IMR-90 (cell line): ENCODE measurements at regions not wholly inside any gene's neighbourhood (a gene's known extent, or its start where the extent isn't known, plus 50 kb on each side); places are given as distances from the start of the nearest gene placed in this dataset.

Experiments used
- ATAC-seq: fragments of 200-7000 bp; cut with Tn5 transposase; 2 replicates; pipeline ENCODE4 v1.9.1; 2020; ENCODE audit warnings: low read depth, mild to moderate bottlenecking, moderate library complexity
- BruUV-seq: library from RNA; stranded (reverse); fragments of 400-500 nt; replicated peaks from 2 replicates; lab custom pipeline; 2021; lab: Mats Ljungman, UMichigan
- CTCF ChIA-PET: fragments of 300-600 bp; formaldehyde crosslinking; extraction: SDS; loops from one replicate; lab custom pipeline; 2021; ENCODE audit warnings: antibody characterized with exemption; lab: Yijun Ruan, JAX
- POLR2A ChIA-PET: fragments of 300-600 bp; sonication (Branson Sonifier 250); formaldehyde crosslinking; loops from one replicate; lab custom pipeline; 2022; ENCODE audit warnings: antibody characterized with exemption; ENCODE audit not compliant: unreplicated experiment; lab: Charles Lee
- DNase-seq: peaks from one replicate; pipeline ENCODE4 v3.0.0; 2013
- H2AFZ ChIP-seq: replicated peaks from 2 replicates; pipeline ENCODE3; 2013; ENCODE audit warnings: low read length, mild to moderate bottlenecking; ENCODE audit not compliant: poor library complexity
- H2AK5ac ChIP-seq: 2 replicates; pipeline ENCODE4 v1.6.1; 2013; ENCODE audit warnings: low read depth, low read length, inconsistent platforms
- H2AK9ac ChIP-seq: replicated peaks from 2 replicates; pipeline ENCODE3; 2013; ENCODE audit warnings: mild to moderate bottlenecking, low read depth, low read length, moderate library complexity; ENCODE audit not compliant: poor library complexity
- H2BK120ac ChIP-seq: 2 replicates; pipeline ENCODE4 v1.6.1; 2013; ENCODE audit warnings: low read depth, low read length, inconsistent platforms
- H2BK15ac ChIP-seq: 3 replicates; pipeline ENCODE4 v1.6.1; 2013; ENCODE audit warnings: low read depth, low read length, inconsistent platforms
- H2BK20ac ChIP-seq: 2 replicates; pipeline ENCODE4 v1.6.1; 2013; ENCODE audit warnings: low read depth, mild to moderate bottlenecking, inconsistent platforms, low read length, moderate library complexity
- H2BK5ac ChIP-seq: 2 replicates; pipeline ENCODE4 v1.6.1; 2013; ENCODE audit warnings: mild to moderate bottlenecking, low read depth, low read length, inconsistent platforms; ENCODE audit not compliant: poor library complexity, severe bottlenecking
- H3K14ac ChIP-seq: replicated peaks from 2 replicates; pipeline ENCODE4 v1.6.1; 2013; ENCODE audit warnings: low read depth, low read length, inconsistent platforms
- H3K18ac ChIP-seq: 2 replicates; pipeline ENCODE4 v1.6.1; 2013; ENCODE audit warnings: low read depth, low read length, control low read depth
- H3K23ac ChIP-seq: 2 replicates; pipeline ENCODE4 v1.6.1; 2013; ENCODE audit warnings: low read depth, low read length, inconsistent platforms
- H3K27ac ChIP-seq: 2 replicates; pipeline ENCODE4 v1.5.1; 2013; ENCODE audit warnings: mild to moderate bottlenecking, control low read depth, low read length; ENCODE audit not compliant: insufficient read depth
- H3K27me3 ChIP-seq: 2 replicates; pipeline ENCODE4 v1.6.1; 2013; ENCODE audit warnings: low read length; ENCODE audit not compliant: control insufficient read depth, insufficient read depth
- H3K36me3 ChIP-seq: 2 replicates; pipeline ENCODE4 v1.6.1; 2013; ENCODE audit warnings: low read length, mixed read lengths; ENCODE audit not compliant: control insufficient read depth, insufficient read depth
- H3K4ac ChIP-seq: 2 replicates; pipeline ENCODE4 v1.6.1; 2013; ENCODE audit warnings: low read depth, low read length, inconsistent platforms
- H3K4me1 ChIP-seq: 2 replicates; pipeline ENCODE4 v1.6.1; 2013; ENCODE audit warnings: low read length, mixed read lengths; ENCODE audit not compliant: control insufficient read depth, insufficient read depth
- H3K4me2 ChIP-seq: 2 replicates; pipeline ENCODE4 v1.6.1; 2013; ENCODE audit warnings: low read depth, mild to moderate bottlenecking, control low read depth, low read length, moderate library complexity
- H3K4me3 ChIP-seq: 2 replicates; pipeline ENCODE4 v1.5.1; 2013; ENCODE audit warnings: low read depth, mild to moderate bottlenecking, control low read depth, low read length, moderate library complexity; ENCODE audit not compliant: insufficient read depth
- H3K56ac ChIP-seq: 2 replicates; pipeline ENCODE4 v1.6.1; 2013; ENCODE audit warnings: low read length, inconsistent platforms; ENCODE audit not compliant: insufficient read depth; ENCODE audit errors: extremely low read depth
- H3K79me1 ChIP-seq, 2 experiments: 2 replicates each; pipeline ENCODE4 v1.6.1; 2013; ENCODE audit warnings: low read length in 2 of 2, inconsistent platforms in 1 of 2, low read depth in 1 of 2
- H3K9ac ChIP-seq: 2 replicates; pipeline ENCODE4 v1.6.1; 2013; ENCODE audit warnings: low read depth, low read length, control low read depth
- H3K9me1 ChIP-seq: 2 replicates; pipeline ENCODE4 v1.6.1; 2013; ENCODE audit warnings: low read length, inconsistent platforms; ENCODE audit not compliant: insufficient read depth
- H3K9me3 ChIP-seq: 2 replicates; pipeline ENCODE4 v1.6.1; 2013; ENCODE audit warnings: low read length; ENCODE audit not compliant: control insufficient read depth, insufficient read depth
- H4K20me1 ChIP-seq: 2 replicates; pipeline ENCODE4 v1.6.1; 2013; ENCODE audit warnings: low read length, inconsistent platforms; ENCODE audit not compliant: insufficient read depth
- H4K5ac ChIP-seq: 2 replicates; pipeline ENCODE4 v1.6.1; 2013; ENCODE audit warnings: mild to moderate bottlenecking, low read depth, low read length, control low read depth
- H4K8ac ChIP-seq, 2 experiments: 2 replicates each; pipeline ENCODE4 v1.6.1; 2013; ENCODE audit warnings: low read depth in 2 of 2, low read length in 2 of 2, control low read depth in 1 of 2, inconsistent platforms in 1 of 2
- H4K91ac ChIP-seq: 2 replicates; pipeline ENCODE4 v1.6.1; 2013; ENCODE audit warnings: low read depth, low read length, inconsistent platforms; ENCODE audit not compliant: insufficient read depth
- BHLHE40 ChIP-seq: fragments of 150-350 bp; IDR thresholded peaks from 2 replicates; pipeline ENCODE4 v1.6.1; 2016; ENCODE audit warnings: mild to moderate bottlenecking, low read depth, low read length
- CEBPB ChIP-seq: IDR thresholded peaks from 2 replicates; pipeline ENCODE4 v1.6.1; 2012; ENCODE audit warnings: low read depth, low read length, improper control_type of control experiment
- CHD1 ChIP-seq: IDR thresholded peaks from 2 replicates; pipeline ENCODE4 v1.6.1; 2012; ENCODE audit warnings: low read depth, low read length, improper control_type of control experiment
- FOS ChIP-seq: fragments of 150-350 bp; IDR thresholded peaks from 2 replicates; pipeline ENCODE4 v1.6.1; 2016; ENCODE audit warnings: low read depth, low read length
- MAZ ChIP-seq: IDR thresholded peaks from 2 replicates; pipeline ENCODE4 v1.6.1; 2012; ENCODE audit warnings: low read depth, mild to moderate bottlenecking, low read length, improper control_type of control experiment, moderate library complexity, borderline replicate concordance
- MXI1 ChIP-seq: IDR thresholded peaks from 2 replicates; pipeline ENCODE4 v1.6.1; 2012; ENCODE audit warnings: low read depth, mild to moderate bottlenecking, low read length, moderate library complexity, borderline replicate concordance
- NFE2L2 ChIP-seq: fragments of 150-350 bp; IDR thresholded peaks from 2 replicates; pipeline ENCODE4 v1.6.1; 2016; ENCODE audit warnings: low read depth, mild to moderate bottlenecking, low read length
- POLR2A ChIP-seq: IDR thresholded peaks from 2 replicates; pipeline ENCODE4 v1.6.1; 2012; ENCODE audit warnings: mild to moderate bottlenecking, low read depth, low read length
- RAD21 ChIP-seq: IDR thresholded peaks from 2 replicates; pipeline ENCODE4 v1.6.1; 2012; ENCODE audit warnings: low read length, improper control_type of control experiment
- RCOR1 ChIP-seq: IDR thresholded peaks from 2 replicates; pipeline ENCODE4 v1.6.1; 2012; ENCODE audit warnings: mild to moderate bottlenecking, low read length, improper control_type of control experiment; ENCODE audit not compliant: insufficient replicate concordance
- RFX5 ChIP-seq: IDR thresholded peaks from 2 replicates; pipeline ENCODE4 v1.8.0; 2012; ENCODE audit warnings: low read depth, mild to moderate bottlenecking, low read length, moderate library complexity
- SMC3 ChIP-seq: fragments of 150-350 bp; IDR thresholded peaks from 2 replicates; pipeline ENCODE4 v1.6.1; 2016; ENCODE audit warnings: low read depth, mild to moderate bottlenecking, antibody characterized with exemption, low read length, moderate library complexity
- WGBS, 2 experiments: methylation state at CpG; one replicate each; pipeline versions ENCODE4 v1.1.5 to v1.1.7; 2013; ENCODE audit warnings: missing lambda C conversion rate in 2 of 2; ENCODE audit not compliant: insufficient read length in 1 of 2; ENCODE audit errors: extremely low coverage in 2 of 2; 5-methylcytosine and 5-hydroxymethylcytosine counted together
- dilution Hi-C: fragments of 300-500 bp; cut with HindIII; formaldehyde crosslinking; loops from one replicate; pipeline ENCODE4 v1.14.3; 2018; ENCODE audit warnings: low sequenced_read_pairs; ENCODE audit not compliant: unreplicated experiment
- in situ Hi-C: fragments of 300-500 bp; cut with MboI; formaldehyde crosslinking; loops from 3 replicates; pipeline ENCODE4 v1.14.3; 2019; ENCODE audit warnings: low sequenced_read_pairs, inconsistent platforms, mixed read lengths
- intact Hi-C: fragments of 100-400 bp; cut with micrococcal nuclease; formaldehyde crosslinking; loops from 2 replicates; pipeline ENCODE4 v1.10.0; 2022
- TF ChIP-seq, protein P1 (sequence below): conservative IDR thresholded peaks from 2 replicates; pipeline ENCODE4 v1.5.1; 2012; ENCODE audit warnings: mild to moderate bottlenecking, low read depth, low read length, improper control_type of control experiment
- TF ChIP-seq, protein P2 (sequence below): fragments of 150-350 bp; IDR thresholded peaks from 2 replicates; pipeline ENCODE4 v1.6.1; 2016; ENCODE audit warnings: low read depth, mild to moderate bottlenecking, low read length, moderate library complexity, borderline replicate concordance
- TF ChIP-seq, protein P3 (sequence below): fragments of 150-350 bp; IDR thresholded peaks from 2 replicates; pipeline ENCODE4 v1.6.1; 2017; ENCODE audit warnings: mild to moderate bottlenecking, antibody characterized with exemption, low read length, low read depth

DNA sequence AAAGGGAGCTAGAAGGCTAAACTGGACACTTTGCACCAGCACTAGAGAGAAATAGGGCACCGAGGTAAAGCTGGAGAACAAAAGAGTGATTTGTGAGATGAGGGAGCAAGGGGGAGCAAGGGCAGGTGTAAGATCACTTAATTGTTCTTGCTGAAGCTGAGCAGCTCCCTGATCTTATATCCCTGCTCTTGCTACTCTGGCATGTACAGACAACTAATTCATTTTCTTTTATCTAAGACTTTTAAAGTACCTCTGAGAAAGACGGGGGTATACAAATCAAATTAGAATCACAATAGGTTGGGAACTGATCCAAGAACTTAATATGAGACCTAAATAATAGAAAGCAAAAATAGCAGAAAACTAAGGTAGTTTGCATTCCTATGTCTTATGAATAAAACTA lies 381.7 kb upstream of the POU3F2 start:
- no peaks in the 10 kb centered on the region for H3K9me1 ChIP-seq
- H3K4ac ChIP-seq: no peak overlapping the region
- no peak overlapping the region for H2AFZ ChIP-seq
- intact Hi-C loops (no loop called here), dilution Hi-C loops (no loop called here), in situ Hi-C loops (no loop called here)
- no peak overlapping the region for H3K56ac ChIP-seq
- no peak overlapping the region for H3K9ac ChIP-seq
- no peak overlapping the region for H3K14ac ChIP-seq
- ChIA-PET POLR2A (no interaction called here), CTCF (no interaction called here)
- H3K4me2 ChIP-seq: no peak overlapping the region
- H3K27ac ChIP-seq: no peak overlapping the region
- no peak overlapping the region for H2BK5ac ChIP-seq
- H4K8ac ChIP-seq: no peak overlapping the region
- no peak for TF ChIP-seq RFX5
- TF ChIP-seq, protein P1, sequence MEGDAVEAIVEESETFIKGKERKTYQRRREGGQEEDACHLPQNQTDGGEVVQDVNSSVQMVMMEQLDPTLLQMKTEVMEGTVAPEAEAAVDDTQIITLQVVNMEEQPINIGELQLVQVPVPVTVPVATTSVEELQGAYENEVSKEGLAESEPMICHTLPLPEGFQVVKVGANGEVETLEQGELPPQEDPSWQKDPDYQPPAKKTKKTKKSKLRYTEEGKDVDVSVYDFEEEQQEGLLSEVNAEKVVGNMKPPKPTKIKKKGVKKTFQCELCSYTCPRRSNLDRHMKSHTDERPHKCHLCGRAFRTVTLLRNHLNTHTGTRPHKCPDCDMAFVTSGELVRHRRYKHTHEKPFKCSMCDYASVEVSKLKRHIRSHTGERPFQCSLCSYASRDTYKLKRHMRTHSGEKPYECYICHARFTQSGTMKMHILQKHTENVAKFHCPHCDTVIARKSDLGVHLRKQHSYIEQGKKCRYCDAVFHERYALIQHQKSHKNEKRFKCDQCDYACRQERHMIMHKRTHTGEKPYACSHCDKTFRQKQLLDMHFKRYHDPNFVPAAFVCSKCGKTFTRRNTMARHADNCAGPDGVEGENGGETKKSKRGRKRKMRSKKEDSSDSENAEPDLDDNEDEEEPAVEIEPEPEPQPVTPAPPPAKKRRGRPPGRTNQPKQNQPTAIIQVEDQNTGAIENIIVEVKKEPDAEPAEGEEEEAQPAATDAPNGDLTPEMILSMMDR: no peak
- no peak for TF ChIP-seq CEBPB
- no peak for TF ChIP-seq BHLHE40
- no peak for TF ChIP-seq CHD1
- TF ChIP-seq, protein P2, sequence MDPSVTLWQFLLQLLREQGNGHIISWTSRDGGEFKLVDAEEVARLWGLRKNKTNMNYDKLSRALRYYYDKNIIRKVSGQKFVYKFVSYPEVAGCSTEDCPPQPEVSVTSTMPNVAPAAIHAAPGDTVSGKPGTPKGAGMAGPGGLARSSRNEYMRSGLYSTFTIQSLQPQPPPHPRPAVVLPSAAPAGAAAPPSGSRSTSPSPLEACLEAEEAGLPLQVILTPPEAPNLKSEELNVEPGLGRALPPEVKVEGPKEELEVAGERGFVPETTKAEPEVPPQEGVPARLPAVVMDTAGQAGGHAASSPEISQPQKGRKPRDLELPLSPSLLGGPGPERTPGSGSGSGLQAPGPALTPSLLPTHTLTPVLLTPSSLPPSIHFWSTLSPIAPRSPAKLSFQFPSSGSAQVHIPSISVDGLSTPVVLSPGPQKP: no peak
- TF ChIP-seq POLR2A: no peak
- TF ChIP-seq MAZ: no peak
- TF ChIP-seq RCOR1: no peak
- no peak for TF ChIP-seq MXI1
- TF ChIP-seq FOS: no peak
- TF ChIP-seq, protein P3, sequence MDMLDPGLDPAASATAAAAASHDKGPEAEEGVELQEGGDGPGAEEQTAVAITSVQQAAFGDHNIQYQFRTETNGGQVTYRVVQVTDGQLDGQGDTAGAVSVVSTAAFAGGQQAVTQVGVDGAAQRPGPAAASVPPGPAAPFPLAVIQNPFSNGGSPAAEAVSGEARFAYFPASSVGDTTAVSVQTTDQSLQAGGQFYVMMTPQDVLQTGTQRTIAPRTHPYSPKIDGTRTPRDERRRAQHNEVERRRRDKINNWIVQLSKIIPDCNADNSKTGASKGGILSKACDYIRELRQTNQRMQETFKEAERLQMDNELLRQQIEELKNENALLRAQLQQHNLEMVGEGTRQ: no peak
- no peak for TF ChIP-seq SMC3
- TF ChIP-seq RAD21: no peak
- TF ChIP-seq NFE2L2: no peak
- H2BK20ac ChIP-seq: no peak overlapping the region
- H2BK15ac ChIP-seq: no peak overlapping the region
- H3K79me1 ChIP-seq: no peaks in the 10 kb centered on the region
- no peak overlapping the region for H2BK120ac ChIP-seq
- H3K9me3 ChIP-seq: peaks cover 2% of the 10 kb centered on the region; the same call in 1 of the 2 replicates
- no peak overlapping the region for H4K91ac ChIP-seq
- no peak overlapping the region for H2AK5ac ChIP-seq
- no peaks in the 10 kb centered on the region for H3K36me3 ChIP-seq
- H4K20me1 ChIP-seq: no peaks in the 10 kb centered on the region
- H2AK9ac ChIP-seq: no peak overlapping the region
- H3K27me3 ChIP-seq: no peaks in the 10 kb centered on the region
- no peaks in the 10 kb centered on the region for H3K4me1 ChIP-seq
- H3K23ac ChIP-seq: no peak overlapping the region
- no peak overlapping the region for H3K4me3 ChIP-seq
- DNase-seq (no peak), ATAC-seq (no peak)
- H3K18ac ChIP-seq: no peak overlapping the region
- no peak overlapping the region for H4K5ac ChIP-seq
- no CpG with 5 or more reads among the region's 2 CpGs for WGBS, 2 experiments
- no TSS peak for BruUV-seq
